Natural killer cell (primary cell): ENCODE measurements at regions not wholly inside any gene's neighbourhood (a gene's known extent, or its start where the extent isn't known, plus 50 kb on each side); places are given as distances from the start of the nearest gene placed in this dataset.

Experiments
- ATAC-seq, 3 donors: fragments of 150-1000 bp in 2 of 3; fragments of 200-7000 bp in 1 of 3; cut with Tn5 transposase; 1 replicate in 1 of 3; 2 replicates in 2 of 3; pipeline ENCODE4 v1.10.0; 2021; ENCODE audit warnings: mild to moderate bottlenecking in 2 of 3, moderate library complexity in 2 of 3
- DNase-seq, 2 donors: peaks; one replicate each; pipeline versions ENCODE4 v3.0.0 to v3.0.0-alpha.2; 2013 to 2021; ENCODE audit warnings: mixed read lengths in 1 of 2
- H3K27ac ChIP-seq: one replicate; pipeline ENCODE4 v1.5.1; 2013; ENCODE audit warnings: mild to moderate bottlenecking, low read length
- H3K27me3 ChIP-seq: one replicate; pipeline ENCODE4 v1.6.1; 2013; ENCODE audit warnings: low read length; ENCODE audit not compliant: control insufficient read depth, insufficient read depth
- H3K36me3 ChIP-seq: one replicate; pipeline ENCODE4 v1.6.1; 2013; ENCODE audit warnings: low read length; ENCODE audit not compliant: control insufficient read depth, insufficient read depth
- H3K4me1 ChIP-seq: one replicate; pipeline ENCODE4 v1.6.1; 2013; ENCODE audit warnings: low read length; ENCODE audit not compliant: control insufficient read depth, insufficient read depth
- H3K4me3 ChIP-seq: one replicate; pipeline ENCODE4 v1.5.1; 2013; ENCODE audit warnings: low read length
- H3K9me3 ChIP-seq: one replicate; pipeline ENCODE4 v1.6.1; 2013; ENCODE audit warnings: low read length; ENCODE audit not compliant: control insufficient read depth, insufficient read depth
- H3K27ac Mint-ChIP-seq, 2 donors: one replicate each; pipeline ENCODE4 v1.8.0; 2022; ENCODE audit warnings: mild to moderate bottlenecking in 2 of 2, mixed read lengths in 2 of 2, moderate library complexity in 1 of 2
- H3K27me3 Mint-ChIP-seq, 2 donors: one replicate each; pipeline ENCODE4 v1.8.0; 2022; ENCODE audit warnings: low read depth in 2 of 2, mixed read lengths in 2 of 2
- H3K36me3 Mint-ChIP-seq: one replicate; pipeline ENCODE4 v1.8.0; 2022; ENCODE audit warnings: mixed read lengths
- H3K4me1 Mint-ChIP-seq, 2 donors: one replicate each; pipeline ENCODE4 v1.8.0; 2022; ENCODE audit warnings: mixed read lengths in 2 of 2
- H3K4me3 Mint-ChIP-seq: one replicate; pipeline ENCODE4 v1.8.0; 2022; ENCODE audit warnings: mild to moderate bottlenecking, moderate library complexity, mixed read lengths
- H3K9me3 Mint-ChIP-seq, 2 donors: one replicate each; pipeline ENCODE4 v1.8.0; 2022; ENCODE audit warnings: mixed read lengths in 2 of 2
- CTCF ChIP-seq: fragments of 200-600 bp; IDR thresholded peaks from one replicate; pipeline ENCODE4 v1.8.0; 2022; ENCODE audit warnings: antibody characterized with exemption
- WGBS: methylation state at CpG from one replicate; pipeline ENCODE4 v1.1.7; 2013; ENCODE audit warnings: missing lambda C conversion rate; ENCODE audit not compliant: insufficient coverage; 5-methylcytosine and 5-hydroxymethylcytosine counted together
- intact Hi-C: fragments of 100-400 bp; cut with micrococcal nuclease; formaldehyde crosslinking; loops from one replicate; pipeline ENCODE4 v1.14.2; 2022

- Histone ChIP-seq H3K4me1 (no peaks in the 10 kb centered on the region), H3K27ac (no peak overlapping the region), H3K9me3 (no peaks in the 10 kb centered on the region), H3K4me3 (no peak overlapping the region), H3K27me3 (no peaks in the 10 kb centered on the region), H3K36me3 (no peaks in the 10 kb centered on the region)
- Mint-ChIP-seq H3K36me3 (no peaks in the 10 kb centered on the region), H3K4me1 (no peaks in the 10 kb centered on the region), H3K27me3 (peaks cover 7 to 35% of the 10 kb centered on the region in 2 donors), H3K27ac (no peak overlapping the region), H3K4me3 (no peak overlapping the region), H3K9me3 (no peaks in the 10 kb centered on the region)
- DNase-seq (no peak), ATAC-seq (no peak)
- intact Hi-C loops: no loop called here
- TF ChIP-seq CTCF: no peak
- WGBS: 17% methylated on average over 3 of the region's 3 CpGs
Observed at GRCh38 chr10:3579845-3580244, 205.2 kb downstream of the KLF6 start.

GRCh38 chr10:3578682-3579081 lies 206.3 kb downstream of the KLF6 start:
- H3K4me1 Mint-ChIP-seq: no peaks in the 10 kb centered on the region
- no peaks in the 10 kb centered on the region for H3K36me3 ChIP-seq
- no peak overlapping the region for H3K27ac ChIP-seq
- H3K27me3 ChIP-seq: no peaks in the 10 kb centered on the region
- H3K27ac Mint-ChIP-seq: no peak overlapping the region
- H3K9me3 Mint-ChIP-seq: no peaks in the 10 kb centered on the region
- no peak for DNase-seq
- no peak overlapping the region for H3K4me3 ChIP-seq
- H3K9me3 ChIP-seq: no peaks in the 10 kb centered on the region
- H3K4me1 ChIP-seq: no peaks in the 10 kb centered on the region
- TF ChIP-seq CTCF: no peak
- H3K4me3 Mint-ChIP-seq: no peak overlapping the region
- no peak for ATAC-seq
- H3K36me3 Mint-ChIP-seq: no peaks in the 10 kb centered on the region
- intact Hi-C loops: no loop called here
- H3K27me3 Mint-ChIP-seq: peaks cover 7 to 35% of the 10 kb centered on the region in 2 donors

- Histone ChIP-seq H3K36me3 (no peaks in the 10 kb centered on the region), H3K9me3 (no peaks in the 10 kb centered on the region), H3K27ac (no peak overlapping the region), H3K4me3 (no peak overlapping the region), H3K27me3 (no peaks in the 10 kb centered on the region), H3K4me1 (no peaks in the 10 kb centered on the region)
- Mint-ChIP-seq H3K4me3 (no peak overlapping the region), H3K4me1 (no peaks in the 10 kb centered on the region), H3K27ac (no peak overlapping the region), H3K36me3 (no peaks in the 10 kb centered on the region), H3K9me3 (no peaks in the 10 kb centered on the region), H3K27me3 (peaks cover 7 to 35% of the 10 kb centered on the region in 2 donors)
- no peak for DNase-seq
- no peak for ATAC-seq
- TF ChIP-seq CTCF: no peak
- 86% methylated on average over 2 of the region's 3 CpGs for WGBS
- intact Hi-C loops: no loop called here
Observed at GRCh38 chr10:3578159-3578558, 206.8 kb downstream of the KLF6 start.

GRCh38 chr10:3574451-3574850 lies 210.6 kb downstream of the KLF6 start:
- H3K4me3 Mint-ChIP-seq: no peak overlapping the region
- Histone ChIP-seq H3K9me3 (no peaks in the 10 kb centered on the region), H3K4me1 (no peaks in the 10 kb centered on the region), H3K27me3 (no peaks in the 10 kb centered on the region), H3K4me3 (no peak overlapping the region), H3K27ac (no peak overlapping the region), H3K36me3 (no peaks in the 10 kb centered on the region)
- H3K27ac Mint-ChIP-seq: no peak overlapping the region
- no peaks in the 10 kb centered on the region for H3K4me1 Mint-ChIP-seq
- 86% methylated on average over 10 of the region's 10 CpGs for WGBS
- ATAC-seq (no peak), DNase-seq (no peak)
- H3K27me3 Mint-ChIP-seq: peaks cover 0 to 24% of the 10 kb centered on the region in 2 donors
- no peaks in the 10 kb centered on the region for H3K9me3 Mint-ChIP-seq
- intact Hi-C loops: no loop called here
- no peak for TF ChIP-seq CTCF
- no peaks in the 10 kb centered on the region for H3K36me3 Mint-ChIP-seq
